Tibial nerve (tissue), 4 donors: ENCODE measurements at regions not wholly inside any gene's neighbourhood (a gene's known extent, or its start where the extent isn't known, plus 50 kb on each side); places are given as distances from the start of the nearest gene placed in this dataset.

Experiments used
- DNase-seq, 2 donors: peaks; one replicate each; pipeline ENCODE4 v3.0.0-alpha.2; 2019; ENCODE audit warnings: low spot score in 2 of 2
- H3K27ac ChIP-seq, 4 donors: fragments of 200-600 bp; sonication (generic) in 3 of 4; one replicate each; pipeline ENCODE4 v1.5.1; 2017 to 2019; ENCODE audit warnings: mild to moderate bottlenecking in 1 of 4
- H3K27me3 ChIP-seq, 2 donors: fragments of 200-600 bp; sonication (generic) in 1 of 2; one replicate each; pipeline versions ENCODE4 v1.5.1 to v1.6.0; 2017 to 2019
- H3K36me3 ChIP-seq, 3 donors: fragments of 200-600 bp; sonication (generic); one replicate each; pipeline ENCODE4 v1.5.1; 2018 to 2019
- H3K4me1 ChIP-seq, 4 donors: fragments of 200-600 bp; sonication (generic) in 3 of 4; one replicate each; pipeline ENCODE4 v1.5.1; 2017 to 2019
- H3K4me3 ChIP-seq, 4 donors: fragments of 200-600 bp; sonication (generic) in 3 of 4; one replicate each; pipeline ENCODE4 v1.5.1; 2017 to 2019; ENCODE audit warnings: mild to moderate bottlenecking in 1 of 4, moderate library complexity in 1 of 4
- H3K9me3 ChIP-seq, 4 donors: fragments of 200-600 bp; sonication (generic) in 3 of 4; one replicate each; pipeline ENCODE4 v1.5.1; 2017 to 2019
- EP300 ChIP-seq, 2 donors: sonication (generic); formaldehyde crosslinking; IDR thresholded peaks; one replicate each; pipeline ENCODE4 v1.6.1; 2017; ENCODE audit warnings: antibody characterized with exemption in 2 of 2, mild to moderate bottlenecking in 1 of 2
- POLR2A ChIP-seq, 2 donors: fragments of 450-650 bp; IDR thresholded peaks; one replicate each; pipeline ENCODE4 v1.6.1; 2017; ENCODE audit warnings: antibody characterized with exemption in 2 of 2, mild to moderate bottlenecking in 2 of 2, moderate library complexity in 2 of 2
- WGBS, 2 donors: methylation state at CpG; one replicate each; pipeline ENCODE4 v1.1.5; 2018; 5-methylcytosine and 5-hydroxymethylcytosine counted together
- TF ChIP-seq, protein P1 (sequence below), 5 experiments: fragments of 200-600 bp in 3 of 5; fragments of 450-650 bp in 2 of 5; sonication (generic) in 3 of 5; IDR thresholded peaks; one replicate each; pipeline ENCODE4 v1.5.1; 2016 to 2019; ENCODE audit warnings: antibody characterized with exemption in 5 of 5, mild to moderate bottlenecking in 3 of 5, moderate library complexity in 2 of 5

- no peaks in the 10 kb centered on the region for H3K36me3 ChIP-seq
- no peak for DNase-seq
- 53 to 71% methylated on average over 3 of the region's 3 CpGs for WGBS, 2 donors
- no peak overlapping the region for H3K27ac ChIP-seq
- TF ChIP-seq POLR2A (IDR thresholded peaks at IDR 0.05) (no peak), EP300 (IDR thresholded peaks at IDR 0.05) (no peak)
- TF ChIP-seq, protein P1, sequence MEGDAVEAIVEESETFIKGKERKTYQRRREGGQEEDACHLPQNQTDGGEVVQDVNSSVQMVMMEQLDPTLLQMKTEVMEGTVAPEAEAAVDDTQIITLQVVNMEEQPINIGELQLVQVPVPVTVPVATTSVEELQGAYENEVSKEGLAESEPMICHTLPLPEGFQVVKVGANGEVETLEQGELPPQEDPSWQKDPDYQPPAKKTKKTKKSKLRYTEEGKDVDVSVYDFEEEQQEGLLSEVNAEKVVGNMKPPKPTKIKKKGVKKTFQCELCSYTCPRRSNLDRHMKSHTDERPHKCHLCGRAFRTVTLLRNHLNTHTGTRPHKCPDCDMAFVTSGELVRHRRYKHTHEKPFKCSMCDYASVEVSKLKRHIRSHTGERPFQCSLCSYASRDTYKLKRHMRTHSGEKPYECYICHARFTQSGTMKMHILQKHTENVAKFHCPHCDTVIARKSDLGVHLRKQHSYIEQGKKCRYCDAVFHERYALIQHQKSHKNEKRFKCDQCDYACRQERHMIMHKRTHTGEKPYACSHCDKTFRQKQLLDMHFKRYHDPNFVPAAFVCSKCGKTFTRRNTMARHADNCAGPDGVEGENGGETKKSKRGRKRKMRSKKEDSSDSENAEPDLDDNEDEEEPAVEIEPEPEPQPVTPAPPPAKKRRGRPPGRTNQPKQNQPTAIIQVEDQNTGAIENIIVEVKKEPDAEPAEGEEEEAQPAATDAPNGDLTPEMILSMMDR (IDR thresholded peaks at IDR 0.05) = no peak
- no peaks in the 10 kb centered on the region for H3K4me1 ChIP-seq
- no peaks in the 10 kb centered on the region for H3K9me3 ChIP-seq
- no peaks in the 10 kb centered on the region for H3K27me3 ChIP-seq
- H3K4me3 ChIP-seq = no peak overlapping the region
Measured at GRCh38 chr6:74912234-74912633, 293.6 kb downstream of the COL12A1 start.

GRCh38 chr6:74902846-74903245 lies 303.0 kb downstream of the COL12A1 start:
- H3K27ac ChIP-seq = no peak overlapping the region
- peaks cover 0 to 50% (median 5%) of the 10 kb centered on the region in 4 donors for H3K9me3 ChIP-seq
- no peaks in the 10 kb centered on the region for H3K4me1 ChIP-seq
- no peak for DNase-seq
- WGBS, 2 donors = 94 to 95% methylated on average over 2 of the region's 2 CpGs
- H3K4me3 ChIP-seq = no peak overlapping the region
- no peaks in the 10 kb centered on the region for H3K36me3 ChIP-seq
- no peaks in the 10 kb centered on the region for H3K27me3 ChIP-seq
- TF ChIP-seq, protein P1 (IDR thresholded peaks at IDR 0.05) = no peak
- no peak for TF ChIP-seq POLR2A (IDR thresholded peaks at IDR 0.05)
- no peak for TF ChIP-seq EP300 (IDR thresholded peaks at IDR 0.05)

- TF ChIP-seq POLR2A (IDR thresholded peaks at IDR 0.05) (no peak), EP300 (IDR thresholded peaks at IDR 0.05) (no peak)
- TF ChIP-seq, protein P1 (IDR thresholded peaks at IDR 0.05) = no peak
- DNase-seq = no peak
- no peak overlapping the region for H3K27ac ChIP-seq
- WGBS, 2 donors = 43 to 65% methylated on average over 1 of the region's 1 CpG
- no peak overlapping the region for H3K4me3 ChIP-seq
- H3K9me3 ChIP-seq = peaks cover 0 to 58% (median 6%) of the 10 kb centered on the region in 4 donors
- H3K36me3 ChIP-seq = no peaks in the 10 kb centered on the region
- no peaks in the 10 kb centered on the region for H3K27me3 ChIP-seq
- H3K4me1 ChIP-seq = no peaks in the 10 kb centered on the region
Measured at GRCh38 chr6:74902089-74902488, 303.8 kb downstream of the COL12A1 start.

GRCh38 chr6:74901576-74901975 lies 304.3 kb downstream of the COL12A1 start:
- WGBS, 2 donors = 71 to 90% methylated on average over 3 of the region's 3 CpGs
- no peak overlapping the region for H3K27ac ChIP-seq
- H3K9me3 ChIP-seq = peaks cover 0 to 59% (median 6%) of the 10 kb centered on the region in 4 donors
- no peaks in the 10 kb centered on the region for H3K4me1 ChIP-seq
- no peak for DNase-seq
- no peaks in the 10 kb centered on the region for H3K27me3 ChIP-seq
- no peak for TF ChIP-seq POLR2A (IDR thresholded peaks at IDR 0.05)
- no peak for TF ChIP-seq EP300 (IDR thresholded peaks at IDR 0.05)
- TF ChIP-seq, protein P1 (IDR thresholded peaks at IDR 0.05) = no peak
- no peaks in the 10 kb centered on the region for H3K36me3 ChIP-seq
- H3K4me3 ChIP-seq = no peak overlapping the region

GRCh38 chr6:74899416-74899815 lies 306.4 kb downstream of the COL12A1 start:
- TF ChIP-seq, protein P1 (IDR thresholded peaks at IDR 0.05) = no peak
- TF ChIP-seq EP300 (IDR thresholded peaks at IDR 0.05) (no peak), POLR2A (IDR thresholded peaks at IDR 0.05) (no peak)
- 63 to 71% methylated on average over 4 of the region's 4 CpGs for WGBS, 2 donors

More at GRCh38 chr6:74899416-74899815, 306.4 kb downstream of the COL12A1 start:
- Histone ChIP-seq H3K4me1 (no peaks in the 10 kb centered on the region), H3K9me3 (peaks cover 0 to 44% (median 6%) of the 10 kb centered on the region in 4 donors), H3K36me3 (no peaks in the 10 kb centered on the region), H3K4me3 (no peak overlapping the region), H3K27ac (no peak overlapping the region), H3K27me3 (no peaks in the 10 kb centered on the region)
- DNase-seq = no peak
